Frontal cortex (tissue), 3 donors: ENCODE measurements at regions not wholly inside any gene's neighbourhood (a gene's known extent, or its start where the extent isn't known, plus 50 kb on each side); places are given as distances from the start of the nearest gene placed in this dataset.

ENCODE experiments used
- DNase-seq, 2 donors: peaks; one replicate each; pipeline ENCODE4 v3.0.0; 2012; ENCODE audit warnings: low spot score in 2 of 2
- FAIRE-seq: peaks from 2 replicates; lab custom pipeline; 2012; peaks lifted over from hg19 to GRCh38; lab: Jason Lieb, UNC
- donor health status: control.
- donor health status: control.
- donor health status: control.

- DNase-seq (no peak), FAIRE-seq (no peak)
Measured at GRCh38 chr1:193342811-193343210, 156.4 kb upstream of the B3GALT2 start.

- DNase-seq: no peak
- no peak for FAIRE-seq
Measured at GRCh38 chr1:193340331-193340730, 153.9 kb upstream of the B3GALT2 start.

GRCh38 chr1:193339401-193339800, 153.0 kb upstream of the B3GALT2 start:
- DNase-seq: no peak
- FAIRE-seq: no peak

- FAIRE-seq (no peak), DNase-seq (no peak)
Measured at GRCh38 chr1:193338194-193338593, 151.8 kb upstream of the B3GALT2 start.

- no peak for FAIRE-seq
- no peak for DNase-seq
Measured at GRCh38 chr1:193335806-193336428, 149.5 kb upstream of the B3GALT2 start.

- DNase-seq: no peak
- no peak for FAIRE-seq
Measured at GRCh38 chr1:193333166-193333565, 146.8 kb upstream of the B3GALT2 start.

- FAIRE-seq (no peak), DNase-seq (no peak)
Measured at GRCh38 chr1:193326296-193326695, 139.9 kb upstream of the B3GALT2 start.

- DNase-seq (no peak), FAIRE-seq (no peak)
Measured at GRCh38 chr1:193325771-193326170, 139.4 kb upstream of the B3GALT2 start.

- DNase-seq (no peak), FAIRE-seq (no peak)
Measured at GRCh38 chr1:193325042-193325441, 138.6 kb upstream of the B3GALT2 start.

GRCh38 chr1:193322211-193322610, 135.8 kb upstream of the B3GALT2 start:
- DNase-seq: no peak
- no peak for FAIRE-seq

GRCh38 chr1:193321242-193321840, 134.9 kb upstream of the B3GALT2 start:
- FAIRE-seq: no peak
- DNase-seq: no peak

- DNase-seq: no peak
- FAIRE-seq: no peak
Measured at GRCh38 chr1:193320270-193320669, 133.9 kb upstream of the B3GALT2 start.

- FAIRE-seq (no peak), DNase-seq (no peak)
Measured at GRCh38 chr1:193318347-193318746, 131.9 kb upstream of the B3GALT2 start.

- no peak for FAIRE-seq
- no peak for DNase-seq
Measured at GRCh38 chr1:193313354-193314140, 127.1 kb upstream of the B3GALT2 start.

GRCh38 chr1:193312432-193312831, 126.0 kb upstream of the B3GALT2 start:
- DNase-seq: no peak
- no peak for FAIRE-seq

- FAIRE-seq: no peak
- no peak for DNase-seq
Measured at GRCh38 chr1:193311226-193311948, 125.0 kb upstream of the B3GALT2 start.

- FAIRE-seq (no peak), DNase-seq (no peak)
Measured at GRCh38 chr1:193310564-193310963, 124.2 kb upstream of the B3GALT2 start.

GRCh38 chr1:193309936-193310475, 123.6 kb upstream of the B3GALT2 start:
- no peak for DNase-seq
- no peak for FAIRE-seq

GRCh38 chr1:193308438-193308837, 122.0 kb upstream of the B3GALT2 start:
- DNase-seq (no peak), FAIRE-seq (no peak)

GRCh38 chr1:193306430-193306829, 120.0 kb upstream of the B3GALT2 start:
- DNase-seq: no peak

More at GRCh38 chr1:193306430-193306829, 120.0 kb upstream of the B3GALT2 start:
- FAIRE-seq: no peak
